GM18507 (cell line): ENCODE measurements at regions not wholly inside any gene's neighbourhood (a gene's known extent, or its start where the extent isn't known, plus 50 kb on each side); places are given as distances from the start of the nearest gene placed in this dataset.

Experiments
- DNase-seq: peaks from one replicate; pipeline ENCODE4 v3.0.0; 2011; ENCODE audit warnings: low read depth; ENCODE audit not compliant: insufficient read length; ENCODE audit errors: extremely low spot score
- FAIRE-seq: peaks from 2 replicates; lab custom pipeline; 2011; peaks lifted over from hg19 to GRCh38; lab: Jason Lieb, UNC

- FAIRE-seq (no peak), DNase-seq (no peak)
Observed at GRCh38 chr13:33590936-33591335, 227.0 kb upstream of the RFC3 start.

- DNase-seq (no peak), FAIRE-seq (no peak)
Observed at GRCh38 chr13:33606692-33607091, 211.3 kb upstream of the RFC3 start.

- DNase-seq (no peak), FAIRE-seq (no peak)
Observed at GRCh38 chr13:33610438-33611120, 207.4 kb upstream of the RFC3 start.

GRCh38 chr13:33611121-33611805, 206.7 kb upstream of the RFC3 start:
- FAIRE-seq (no peak), DNase-seq (no peak)

- FAIRE-seq (peak; percentile 18), DNase-seq (no peak)
Observed at GRCh38 chr13:33612641-33613638, 205.0 kb upstream of the RFC3 start.

GRCh38 chr13:33615436-33615835, 202.5 kb upstream of the RFC3 start:
- FAIRE-seq (no peak), DNase-seq (no peak)

GRCh38 chr13:33616130-33616529, 201.8 kb upstream of the RFC3 start:
- FAIRE-seq (no peak), DNase-seq (no peak)

GRCh38 chr13:33617055-33617454, 200.9 kb upstream of the RFC3 start:
- FAIRE-seq (no peak), DNase-seq (no peak)

- no peak for FAIRE-seq
- DNase-seq, result no peak
Observed at GRCh38 chr13:33624253-33624652, 193.7 kb upstream of the RFC3 start.

GRCh38 chr13:33624740-33625139, 193.2 kb upstream of the RFC3 start:
- no peak for FAIRE-seq

GRCh38 chr13:33626407-33626806, 191.5 kb upstream of the RFC3 start:
- DNase-seq, result no peak
- FAIRE-seq, result no peak

More at GRCh38 chr13:33624740-33625139, 193.2 kb upstream of the RFC3 start:
- DNase-seq, result no peak

- DNase-seq, result no peak
- no peak for FAIRE-seq
Observed at GRCh38 chr13:33628662-33629061, 189.3 kb upstream of the RFC3 start.

- no peak for DNase-seq
- no peak for FAIRE-seq
Observed at GRCh38 chr13:33629605-33630360, 188.2 kb upstream of the RFC3 start.

GRCh38 chr13:33633701-33634545, 184.0 kb upstream of the RFC3 start:
- DNase-seq (no peak), FAIRE-seq (no peak)

- DNase-seq (no peak), FAIRE-seq (no peak)
Observed at GRCh38 chr13:33634546-33634982, 183.4 kb upstream of the RFC3 start.

- FAIRE-seq (no peak), DNase-seq (no peak)
Observed at GRCh38 chr13:33636243-33636642, 181.7 kb upstream of the RFC3 start.

- no peak for DNase-seq
- no peak for FAIRE-seq
Observed at GRCh38 chr13:33636955-33637670, 180.8 kb upstream of the RFC3 start.
